DMS153 (cell line): ENCODE measurements at regions not wholly inside any gene's neighbourhood (a gene's known extent, or its start where the extent isn't known, plus 50 kb on each side); places are given as distances from the start of the nearest gene placed in this dataset.
"Not testable (repeated sequence)": the region's sequence is repeated elsewhere in the genome, so short reads cannot be mapped to it uniquely, and the experiment has no call there.

Experiments used
- DNase-seq: peaks from one replicate; lab custom pipeline; 2025; lab: John Stamatoyannopoulos, UW

DNA sequence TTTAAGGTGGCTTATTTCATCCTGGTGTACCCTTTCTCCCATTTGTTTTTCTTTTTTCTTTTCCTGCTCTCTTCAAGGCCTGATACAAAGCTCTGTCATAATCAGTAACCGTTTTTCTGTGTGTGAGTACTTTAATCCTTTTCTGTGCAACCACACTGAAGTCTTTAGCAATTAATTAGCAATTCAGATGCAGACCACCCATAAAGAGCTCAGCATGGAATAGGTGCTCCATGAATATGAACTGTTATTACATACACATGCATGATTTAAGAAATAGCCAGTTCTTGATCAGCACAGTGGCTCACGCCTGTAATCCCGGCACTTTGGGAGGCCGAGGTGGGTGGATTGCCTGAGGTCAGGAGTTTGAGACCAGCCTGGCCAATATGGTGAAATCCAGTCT is 1386.6 kb downstream of the AACS start:
- DNase-seq = no peak

DNA sequence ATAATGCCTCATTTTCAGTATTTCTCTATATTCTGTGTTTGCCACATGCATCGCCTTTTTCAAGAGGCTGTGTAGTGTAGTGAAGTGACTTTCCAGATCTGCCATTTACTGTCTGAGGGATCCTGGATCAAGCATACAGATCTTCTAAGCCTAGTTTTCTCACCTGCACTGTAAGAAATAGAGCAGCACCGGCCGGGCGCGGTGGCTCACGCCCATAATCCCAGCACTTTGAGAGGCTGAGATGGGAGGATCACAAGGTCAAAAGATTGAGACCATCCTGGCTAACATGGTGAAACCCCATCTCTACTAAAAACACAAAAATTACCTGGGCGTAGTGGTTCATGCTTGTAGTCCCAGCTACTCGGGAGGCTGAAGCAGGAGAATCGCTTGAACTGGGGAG is 1387.5 kb downstream of the AACS start:
- DNase-seq = not testable (repeated sequence)

- no peak for DNase-seq
Measured at GRCh38 chr12:126454581-126454980, 1389.3 kb downstream of the AACS start.

GRCh38 chr12:126457776-126458175 is 1392.5 kb downstream of the AACS start:
- no peak for DNase-seq

GRCh38 chr12:126464153-126464552 is 1398.9 kb downstream of the AACS start:
- no peak for DNase-seq

GRCh38 chr12:126469211-126469610 is 1404.0 kb downstream of the AACS start:
- DNase-seq = no peak

DNA sequence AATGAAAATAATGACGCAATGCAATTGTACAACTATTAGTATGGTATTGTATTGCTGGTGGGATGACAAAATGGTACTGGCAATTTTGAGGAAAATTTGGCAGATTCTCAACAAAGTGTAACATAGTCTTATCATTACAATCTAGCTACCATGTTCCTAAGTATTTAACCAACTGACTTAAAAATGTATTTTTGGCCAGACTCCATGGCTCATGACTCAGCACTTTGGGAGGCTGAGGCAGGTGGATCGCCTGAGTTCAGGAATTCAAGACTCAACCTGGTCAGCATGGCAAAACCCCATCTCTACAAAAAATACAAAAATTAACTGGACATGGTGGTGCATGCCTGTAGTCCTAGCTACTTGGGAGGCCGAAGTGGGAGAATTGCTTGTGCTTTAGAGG is 1409.5 kb downstream of the AACS start:
- DNase-seq = no peak

DNA sequence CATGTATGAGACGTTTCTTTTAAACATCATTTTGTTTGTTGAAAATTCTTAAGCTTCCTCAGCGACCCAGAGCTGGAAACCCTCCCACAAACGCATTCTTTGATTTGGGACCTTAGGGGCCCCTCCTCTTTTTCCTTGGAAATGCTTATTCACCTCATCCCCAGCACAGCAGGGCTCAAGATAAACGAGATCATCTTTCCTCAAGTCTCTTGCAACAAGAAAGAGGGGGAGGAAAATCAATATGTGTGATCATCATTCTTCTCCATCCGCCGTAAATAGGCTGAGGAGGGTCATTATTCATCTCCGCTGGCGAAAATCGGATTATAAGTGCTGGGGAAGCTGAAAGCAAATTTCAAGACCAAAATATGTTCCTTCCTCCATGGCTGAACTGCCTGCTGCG is 1415.2 kb downstream of the AACS start:
- no peak for DNase-seq

- no peak for DNase-seq
Measured at GRCh38 chr12:126481688-126482087, 1416.5 kb downstream of the AACS start.

DNA sequence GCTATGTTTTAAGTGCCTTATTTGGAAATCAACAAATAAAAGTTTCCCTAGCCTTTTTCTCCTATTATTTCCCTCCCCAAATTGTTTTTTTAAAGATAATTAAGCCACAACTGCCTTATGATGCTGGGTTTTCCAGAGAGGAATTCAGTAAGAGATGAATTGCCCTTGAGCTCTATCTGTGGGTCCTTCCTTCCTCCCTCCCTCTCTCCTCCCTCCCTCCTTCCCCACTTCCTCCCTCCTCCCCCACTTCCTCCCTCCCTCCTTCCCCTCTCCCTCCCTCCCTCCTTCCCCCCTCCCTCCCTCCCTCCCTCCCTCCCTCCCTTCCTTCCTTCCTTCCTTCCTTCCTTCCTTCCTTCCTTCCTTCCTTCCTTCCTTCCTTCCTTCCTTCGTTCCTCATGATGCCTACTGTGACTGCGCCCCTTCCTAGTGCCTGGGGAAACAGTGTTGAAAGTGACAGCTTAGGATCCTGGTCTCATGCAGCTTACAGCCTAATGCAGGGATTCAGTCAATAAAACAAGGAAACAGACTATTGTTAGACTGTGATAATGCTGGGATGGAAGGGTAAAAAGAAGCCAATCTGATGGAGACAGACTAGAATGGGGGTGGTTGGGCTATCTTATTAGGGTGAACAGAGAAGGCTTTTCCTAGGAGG is 1417.1 kb downstream of the AACS start:
- no peak for DNase-seq

- DNase-seq = peak; percentile 3
Measured at GRCh38 chr12:126483145-126484068, 1418.2 kb downstream of the AACS start.

DNA sequence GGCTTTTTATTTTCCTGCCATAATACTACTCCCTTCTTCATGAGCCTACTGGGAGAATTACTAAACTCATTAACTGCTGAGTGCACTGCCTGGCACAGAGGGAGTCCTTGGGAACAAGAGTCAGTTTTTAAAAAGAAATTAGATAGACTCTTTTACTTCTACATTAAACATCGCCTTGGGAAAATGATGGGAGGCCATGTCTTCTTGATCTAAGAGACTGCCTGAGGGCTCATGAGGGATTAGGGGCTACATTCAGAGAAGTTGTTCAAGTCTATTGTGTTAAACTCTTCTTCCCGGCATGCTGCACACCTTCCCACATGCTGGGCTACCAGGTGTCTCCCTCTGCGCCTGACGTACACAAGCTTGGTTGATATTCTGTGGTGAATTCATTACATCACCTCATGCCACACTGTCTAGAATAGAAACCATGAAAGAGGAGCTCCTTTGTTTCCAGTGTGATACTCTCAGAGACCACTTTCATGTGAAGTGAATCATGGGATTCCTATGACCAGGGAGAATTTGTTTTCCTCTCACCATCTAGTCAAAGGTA is 1422.3 kb downstream of the AACS start:
- no peak for DNase-seq

DNA sequence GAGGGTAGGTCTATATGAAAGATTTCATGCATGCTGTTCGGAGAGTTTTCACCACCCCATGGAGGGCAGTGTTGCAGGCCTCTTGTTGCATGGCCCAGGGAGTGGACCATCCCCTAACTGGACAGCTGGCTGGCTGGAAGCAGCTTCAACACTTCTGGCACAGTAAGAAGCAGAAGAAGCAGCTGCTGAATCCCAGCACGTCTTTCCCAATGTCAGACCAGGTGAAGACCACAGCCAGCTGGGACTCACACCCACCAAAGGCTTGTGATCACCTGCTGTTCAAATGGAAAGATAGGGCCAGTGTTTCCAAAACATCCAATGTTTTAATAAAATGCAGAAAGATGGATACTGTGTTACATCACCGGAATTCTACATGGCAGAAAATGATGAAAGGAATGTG is 1423.6 kb downstream of the AACS start:
- DNase-seq = no peak

DNA sequence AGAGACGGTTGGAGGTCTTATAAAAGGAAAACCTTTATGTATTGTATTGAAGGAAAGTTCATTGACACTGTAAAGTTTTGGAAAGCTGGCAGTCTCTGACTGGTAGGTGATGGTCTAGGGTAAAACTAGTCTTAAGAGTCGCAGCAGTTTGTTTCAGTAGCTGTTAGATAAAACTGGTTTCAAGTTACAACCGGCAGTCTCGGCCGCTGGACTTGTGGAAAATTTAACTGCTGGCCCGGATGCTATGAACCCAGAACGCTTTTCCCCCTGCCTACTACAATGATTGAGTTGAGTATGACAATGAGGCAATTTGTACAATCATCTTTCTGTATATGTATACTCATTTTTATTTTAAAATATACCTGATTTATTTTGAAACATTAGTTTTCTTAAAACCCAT is 1426.9 kb downstream of the AACS start:
- DNase-seq = no peak

GRCh38 chr12:126493366-126494108 is 1428.3 kb downstream of the AACS start:
- DNase-seq = no peak

- no peak for DNase-seq
Measured at GRCh38 chr12:126496201-126496600, 1431.0 kb downstream of the AACS start.

DNA sequence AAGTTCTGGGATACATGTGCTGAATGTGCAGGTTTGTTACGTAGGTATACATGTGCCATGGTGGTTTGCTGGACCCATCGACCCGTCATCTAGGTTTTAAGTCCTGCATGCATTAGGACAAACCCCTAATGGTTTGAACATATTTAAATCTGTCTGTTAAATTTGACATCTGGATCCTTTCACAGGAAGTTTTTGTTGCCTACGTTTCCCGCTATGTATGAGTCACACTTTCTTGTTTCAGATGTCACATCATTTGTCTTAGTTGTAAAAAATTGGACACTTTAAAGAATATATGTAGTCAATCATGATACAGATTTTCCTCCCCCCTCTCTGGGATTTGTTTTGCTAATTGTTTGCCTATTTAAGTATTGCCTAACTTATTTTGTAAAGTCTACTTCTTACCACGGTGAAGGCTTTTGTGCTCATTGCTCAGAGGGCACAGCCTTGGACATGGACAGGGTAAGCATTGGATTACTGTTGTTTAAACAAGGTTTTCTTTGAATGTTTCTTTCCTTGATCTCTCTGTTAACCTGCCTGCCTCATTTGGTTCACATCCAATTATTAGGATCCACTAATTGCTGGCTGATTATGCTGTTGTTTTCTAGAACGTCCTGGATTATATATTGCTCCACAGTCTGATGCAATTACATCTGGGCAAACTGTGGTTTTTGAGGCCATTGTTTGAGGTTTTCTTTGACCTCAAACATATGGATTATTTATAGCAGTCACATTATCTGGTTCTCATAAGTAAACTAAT is 1441.4 kb downstream of the AACS start:
- DNase-seq = no peak

GRCh38 chr12:126507231-126507630 is 1442.0 kb downstream of the AACS start:
- DNase-seq = no peak

DNA sequence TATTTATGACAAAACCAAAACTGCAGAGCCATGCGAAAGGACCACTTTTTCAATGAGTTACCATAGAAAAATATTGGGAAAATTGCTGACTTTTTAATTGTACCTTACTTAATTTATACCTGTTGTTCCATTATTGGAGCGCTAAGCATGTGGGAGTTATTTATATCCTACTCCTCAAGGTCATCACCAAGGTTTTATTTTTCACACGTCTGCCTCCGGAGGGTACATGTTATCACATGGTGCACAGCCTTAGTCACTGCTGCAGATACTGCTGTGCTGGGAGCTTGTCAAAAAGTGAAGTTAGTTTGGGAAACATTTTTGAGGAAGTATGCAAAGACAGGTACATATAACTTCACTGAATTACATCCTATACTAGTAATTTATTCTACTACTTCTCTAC is 1444.3 kb downstream of the AACS start:
- no peak for DNase-seq

- DNase-seq = no peak
Measured at GRCh38 chr12:126510630-126511029, 1445.4 kb downstream of the AACS start.
